Chondrocyte (in vitro differentiated cells): ENCODE measurements at regions not wholly inside any gene's neighbourhood (a gene's known extent, or its start where the extent isn't known, plus 50 kb on each side); places are given as distances from the start of the nearest gene placed in this dataset.
"Not testable (repeated sequence)": the region's sequence is repeated elsewhere in the genome, so short reads cannot be mapped to it uniquely, and the experiment has no call there.

ENCODE experiments used
- DNase-seq: peaks from one replicate; pipeline ENCODE4 v3.0.0; 2021; ENCODE audit warnings: mixed read lengths, low spot score
- H3K27ac Mint-ChIP-seq: one replicate; pipeline ENCODE4 v1.8.0; 2021; ENCODE audit warnings: mild to moderate bottlenecking, moderate library complexity, mixed read lengths; ENCODE audit not compliant: unreplicated experiment
- H3K27me3 Mint-ChIP-seq: 2 replicates; pipeline ENCODE4 v1.8.0; 2021; ENCODE audit warnings: low read depth, mixed read lengths
- H3K36me3 Mint-ChIP-seq: 2 replicates; pipeline ENCODE4 v1.8.0; 2021; ENCODE audit warnings: low read depth, mixed read lengths
- H3K4me1 Mint-ChIP-seq: 2 replicates; pipeline ENCODE4 v1.8.0; 2021; ENCODE audit warnings: low read depth, mild to moderate bottlenecking, mixed read lengths
- H3K4me3 Mint-ChIP-seq: one replicate; pipeline ENCODE4 v1.8.0; 2021; ENCODE audit warnings: mild to moderate bottlenecking, moderate library complexity, mixed read lengths; ENCODE audit not compliant: unreplicated experiment
- H3K9me3 Mint-ChIP-seq: 2 replicates; pipeline ENCODE4 v1.8.0; 2021; ENCODE audit warnings: low read depth, mixed read lengths
- TF ChIP-seq, protein P1 (sequence below): fragments of 200-600 bp; sonication (generic); IDR thresholded peaks from 2 replicates; pipeline ENCODE4 v1.5.0; 2021; ENCODE audit warnings: antibody characterized with exemption, mild to moderate bottlenecking, moderate library complexity

DNA sequence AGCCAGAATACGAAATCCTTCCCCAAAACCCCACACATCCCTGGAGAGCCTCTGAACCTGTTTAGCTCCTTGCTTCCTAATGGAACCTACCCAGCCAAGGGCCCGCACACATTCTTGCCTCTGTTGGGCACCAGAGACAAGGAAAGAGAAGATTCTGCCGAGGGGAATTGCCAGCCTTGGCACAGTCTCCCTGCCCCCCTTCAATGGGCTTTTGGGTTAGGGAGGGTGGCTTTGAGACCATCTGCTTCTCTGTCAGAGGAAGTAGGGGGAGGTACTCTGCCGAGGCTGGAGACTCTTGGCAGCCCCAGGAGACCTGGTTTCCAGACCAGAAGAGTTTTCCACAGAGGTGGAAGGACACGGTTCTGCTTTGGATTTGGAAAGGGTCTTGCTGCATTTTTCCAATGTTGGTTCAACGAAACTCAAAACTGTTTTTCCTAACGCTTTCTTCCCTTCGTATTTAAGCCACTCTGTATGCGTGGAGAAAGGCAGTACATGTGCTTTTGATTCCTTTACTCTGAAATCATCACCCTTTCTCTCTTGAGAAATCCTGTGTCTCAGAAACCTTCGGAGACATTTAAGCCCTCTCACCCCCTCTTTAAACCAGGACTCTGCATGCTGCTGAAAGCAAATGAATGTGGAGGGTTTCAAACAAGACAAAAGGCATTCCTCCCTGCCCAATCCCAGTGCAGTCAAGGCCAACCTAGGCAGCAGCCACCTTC, 78.8 kb upstream of the PRR23C start:
- no peak overlapping the region for H3K4me3 Mint-ChIP-seq

DNA sequence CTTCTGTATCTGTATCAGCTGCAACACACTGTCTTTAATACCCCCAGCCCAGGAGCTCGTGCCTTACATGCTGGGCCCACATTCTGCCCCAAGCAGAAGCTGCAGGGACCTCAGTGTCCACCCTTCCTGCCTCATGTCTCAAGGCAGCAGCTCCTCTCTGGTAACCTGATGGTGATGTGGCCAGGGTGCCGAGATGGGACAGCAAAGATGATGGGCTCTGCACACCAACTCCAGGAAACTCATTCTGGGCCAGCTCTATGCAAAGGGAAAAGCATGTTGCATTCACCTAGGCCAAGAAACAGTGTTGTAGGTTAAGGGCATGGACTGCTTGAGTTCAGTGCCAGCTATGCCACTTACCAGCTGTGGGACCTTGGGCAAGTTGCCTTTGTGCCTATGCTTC, 79.5 kb upstream of the PRR23C start:
- Mint-ChIP-seq H3K27ac (no peak overlapping the region), H3K27me3 (peaks cover 9% of the 10 kb centered on the region), H3K9me3 (no peaks in the 10 kb centered on the region), H3K4me1 (peaks cover 10% of the 10 kb centered on the region), H3K4me3 (no peak overlapping the region), H3K36me3 (no peaks in the 10 kb centered on the region)
- TF ChIP-seq, protein P1, sequence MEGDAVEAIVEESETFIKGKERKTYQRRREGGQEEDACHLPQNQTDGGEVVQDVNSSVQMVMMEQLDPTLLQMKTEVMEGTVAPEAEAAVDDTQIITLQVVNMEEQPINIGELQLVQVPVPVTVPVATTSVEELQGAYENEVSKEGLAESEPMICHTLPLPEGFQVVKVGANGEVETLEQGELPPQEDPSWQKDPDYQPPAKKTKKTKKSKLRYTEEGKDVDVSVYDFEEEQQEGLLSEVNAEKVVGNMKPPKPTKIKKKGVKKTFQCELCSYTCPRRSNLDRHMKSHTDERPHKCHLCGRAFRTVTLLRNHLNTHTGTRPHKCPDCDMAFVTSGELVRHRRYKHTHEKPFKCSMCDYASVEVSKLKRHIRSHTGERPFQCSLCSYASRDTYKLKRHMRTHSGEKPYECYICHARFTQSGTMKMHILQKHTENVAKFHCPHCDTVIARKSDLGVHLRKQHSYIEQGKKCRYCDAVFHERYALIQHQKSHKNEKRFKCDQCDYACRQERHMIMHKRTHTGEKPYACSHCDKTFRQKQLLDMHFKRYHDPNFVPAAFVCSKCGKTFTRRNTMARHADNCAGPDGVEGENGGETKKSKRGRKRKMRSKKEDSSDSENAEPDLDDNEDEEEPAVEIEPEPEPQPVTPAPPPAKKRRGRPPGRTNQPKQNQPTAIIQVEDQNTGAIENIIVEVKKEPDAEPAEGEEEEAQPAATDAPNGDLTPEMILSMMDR = no peak
- no peak for DNase-seq

More for the DNA sequence above, 78.8 kb upstream of the PRR23C start:
- peaks cover 2% of the 10 kb centered on the region for H3K27me3 Mint-ChIP-seq
- DNase-seq = no peak
- TF ChIP-seq, protein P1 = no peak
- peaks cover 10% of the 10 kb centered on the region for H3K4me1 Mint-ChIP-seq
- no peak overlapping the region for H3K27ac Mint-ChIP-seq
- no peaks in the 10 kb centered on the region for H3K9me3 Mint-ChIP-seq
- no peaks in the 10 kb centered on the region for H3K36me3 Mint-ChIP-seq

DNA sequence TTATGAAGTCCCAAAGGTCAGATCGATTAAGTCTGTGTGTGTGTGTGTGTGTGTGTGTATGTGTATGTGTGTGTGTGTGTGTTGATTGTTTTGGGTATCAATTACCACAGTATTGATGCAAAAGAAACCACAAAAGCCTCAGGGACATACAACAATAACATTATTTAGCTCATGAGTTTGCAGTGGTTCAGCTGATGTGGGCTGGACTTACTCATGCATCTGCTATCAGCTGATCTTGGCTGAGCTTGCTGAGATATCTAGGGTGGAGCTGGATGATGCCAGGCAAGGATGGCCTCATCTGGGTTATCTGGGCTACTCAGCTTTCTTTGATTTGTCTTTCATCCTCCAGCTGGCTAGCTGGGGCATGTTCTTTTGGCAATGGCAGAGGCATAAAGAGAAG, 82.4 kb upstream of the PRR23C start:
- TF ChIP-seq, protein P1 = no peak
- H3K4me1 Mint-ChIP-seq = no peaks in the 10 kb centered on the region
- no peak overlapping the region for H3K27ac Mint-ChIP-seq
- no peak overlapping the region for H3K4me3 Mint-ChIP-seq
- no peaks in the 10 kb centered on the region for H3K9me3 Mint-ChIP-seq
- H3K36me3 Mint-ChIP-seq = no peaks in the 10 kb centered on the region
- DNase-seq = no peak
- peaks cover 15% of the 10 kb centered on the region for H3K27me3 Mint-ChIP-seq

DNA sequence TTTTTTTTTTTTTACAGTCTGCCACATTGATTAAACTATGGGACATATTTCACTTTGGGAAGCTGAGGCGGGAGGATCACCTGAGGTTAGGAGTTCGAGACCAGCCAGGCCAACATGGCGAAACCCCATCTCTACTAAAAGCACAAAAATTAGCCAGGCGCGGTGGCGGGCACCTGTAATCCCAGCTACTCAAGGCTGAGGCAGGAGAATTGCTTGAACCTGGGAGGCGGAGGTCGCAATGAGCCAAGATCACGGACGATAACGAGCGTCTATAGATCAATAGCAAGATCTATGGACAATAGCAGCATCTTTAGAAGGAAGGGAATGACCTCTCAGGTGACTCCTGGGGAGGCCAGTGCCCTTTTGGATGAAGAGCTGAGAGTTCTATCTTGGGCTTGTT, 82.9 kb upstream of the PRR23C start:
- not testable (repeated sequence) for DNase-seq, H3K27ac Mint-ChIP-seq, H3K9me3 Mint-ChIP-seq, H3K4me3 Mint-ChIP-seq, H3K36me3 Mint-ChIP-seq, H3K4me1 Mint-ChIP-seq
- H3K27me3 Mint-ChIP-seq = peaks cover 15% of the 10 kb centered on the region

DNA sequence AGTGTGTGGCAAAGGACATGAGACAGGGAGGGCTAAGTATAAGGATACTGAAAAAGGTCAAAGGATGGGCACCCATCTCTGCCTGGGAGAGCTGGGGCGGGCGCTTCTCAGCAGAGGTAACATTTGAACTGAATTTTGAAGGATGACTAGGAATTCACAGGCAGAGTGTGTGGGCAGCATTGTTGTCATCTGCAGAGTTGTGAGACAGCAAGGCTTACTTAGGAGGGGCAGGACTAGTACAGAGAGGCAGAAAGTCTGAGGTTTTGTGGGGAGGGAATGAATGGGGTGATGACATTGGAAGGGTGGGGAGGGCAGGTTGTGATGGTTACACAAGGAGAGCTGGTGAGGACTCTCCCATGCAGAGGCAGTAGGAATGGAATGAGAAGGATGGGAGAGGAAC, 84.1 kb upstream of the PRR23C start:
- Mint-ChIP-seq H3K36me3 (no peaks in the 10 kb centered on the region), H3K27me3 (peaks cover 15% of the 10 kb centered on the region), H3K4me3 (no peak overlapping the region), H3K27ac (no peak overlapping the region), H3K4me1 (no peaks in the 10 kb centered on the region), H3K9me3 (no peaks in the 10 kb centered on the region)
- no peak for DNase-seq
- TF ChIP-seq, protein P1 = no peak

DNA sequence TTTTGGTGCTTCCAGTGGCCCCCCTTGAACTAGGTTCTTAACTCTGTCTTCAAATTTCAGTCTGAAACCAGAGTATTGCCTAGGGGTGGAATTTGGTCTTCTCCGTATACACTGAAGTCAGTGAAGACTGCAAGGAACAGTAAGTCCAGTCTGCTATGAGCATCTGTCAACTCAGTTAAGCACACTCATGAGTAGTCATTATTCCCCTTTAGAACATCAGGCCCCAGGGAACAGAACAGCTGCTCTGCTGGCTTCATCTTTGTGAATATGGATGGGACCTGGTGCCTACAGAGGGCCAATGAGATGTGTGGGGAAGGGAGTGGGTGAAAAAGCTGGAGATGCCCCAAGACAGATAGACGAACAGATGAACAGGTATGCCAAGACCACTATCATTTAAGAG, 85.2 kb upstream of the PRR23C start:
- Mint-ChIP-seq H3K27ac (no peak overlapping the region), H3K4me3 (no peak overlapping the region), H3K4me1 (no peaks in the 10 kb centered on the region), H3K36me3 (no peaks in the 10 kb centered on the region), H3K27me3 (peaks cover 15% of the 10 kb centered on the region), H3K9me3 (no peaks in the 10 kb centered on the region)
- TF ChIP-seq, protein P1 = no peak
- no peak for DNase-seq
